HG03378 (cell line): ENCODE measurements at regions not wholly inside any gene's neighbourhood (a gene's known extent, or its start where the extent isn't known, plus 50 kb on each side); places are given as distances from the start of the nearest gene placed in this dataset.
A peak's percentile ranks its signal among the peaks of the same experiment; 100 is the strongest.

ENCODE experiments used
- ATAC-seq: cut with Tn5 transposase; IDR thresholded peaks from one replicate; pipeline ENCODE4 v1.9.1; 2021; ENCODE audit warnings: mild to moderate bottlenecking, moderate library complexity; ENCODE audit not compliant: unreplicated experiment

DNA sequence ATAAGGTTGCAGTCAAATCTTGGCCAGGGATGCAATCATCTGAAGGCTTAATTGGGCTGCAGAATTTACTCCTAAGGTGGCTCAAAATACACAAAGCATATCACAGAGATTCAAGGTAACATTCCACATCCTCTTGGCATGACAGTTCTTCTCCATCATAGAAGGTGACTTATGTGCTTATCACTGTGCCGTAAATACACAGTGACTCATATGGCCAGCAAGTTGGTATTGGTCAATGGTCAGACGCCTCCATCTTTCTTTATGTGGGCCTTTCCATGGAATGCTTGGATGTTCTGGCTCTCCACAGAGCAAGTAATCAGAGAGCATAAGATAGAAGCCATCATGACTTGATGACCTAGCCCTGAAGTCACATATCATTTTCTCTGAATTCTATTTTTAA, 168.8 kb upstream of the ST8SIA2 start:
- ATAC-seq, result no peak

DNA sequence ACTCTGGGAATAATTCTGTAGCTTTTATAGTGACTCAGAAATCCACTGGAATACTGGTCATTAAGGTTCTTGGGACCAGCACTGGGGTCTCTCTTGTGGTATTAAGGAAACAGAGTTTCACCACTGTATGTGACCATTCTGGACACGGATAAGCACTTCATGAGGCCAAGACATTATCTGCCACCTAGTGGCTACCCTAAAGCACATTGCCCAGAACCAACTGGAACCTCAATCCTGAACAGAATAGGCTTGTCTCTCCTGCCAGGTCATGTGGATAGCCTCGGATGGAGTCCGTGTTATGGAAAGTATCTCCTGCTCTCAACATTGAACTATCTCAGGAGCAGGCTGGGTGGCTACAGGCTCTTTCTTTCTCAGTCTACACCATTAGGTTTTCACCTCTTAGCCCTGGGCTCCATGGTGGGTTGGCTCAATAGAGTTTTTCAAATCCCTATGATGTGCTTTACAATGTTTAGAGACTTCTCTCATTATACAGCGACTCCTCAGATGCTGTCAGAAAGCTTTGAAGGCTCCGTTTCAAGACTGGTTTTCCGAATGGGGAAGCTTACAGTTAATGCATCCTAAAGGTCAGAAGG, 167.6 kb upstream of the ST8SIA2 start:
- peak; percentile 51 for ATAC-seq

DNA sequence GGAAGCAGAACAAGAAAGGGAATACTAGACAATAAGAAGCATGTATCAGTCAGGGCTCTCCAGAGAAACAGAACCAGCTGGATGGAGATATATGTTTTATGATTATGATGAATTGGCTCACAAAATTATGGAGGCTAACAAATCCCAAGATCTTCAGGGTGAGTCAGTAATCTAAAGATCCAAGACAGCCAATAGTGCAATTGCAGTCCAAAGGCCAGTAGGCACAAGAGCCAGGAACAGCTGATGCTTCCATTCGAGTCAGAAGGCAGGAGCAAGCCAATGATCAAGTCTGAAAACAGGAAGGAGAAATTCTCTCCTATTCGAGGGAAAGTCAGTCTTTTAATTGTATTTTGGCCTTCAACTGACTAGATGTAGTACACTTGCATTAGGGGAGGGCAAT, 164.9 kb upstream of the ST8SIA2 start:
- ATAC-seq, result no peak

DNA sequence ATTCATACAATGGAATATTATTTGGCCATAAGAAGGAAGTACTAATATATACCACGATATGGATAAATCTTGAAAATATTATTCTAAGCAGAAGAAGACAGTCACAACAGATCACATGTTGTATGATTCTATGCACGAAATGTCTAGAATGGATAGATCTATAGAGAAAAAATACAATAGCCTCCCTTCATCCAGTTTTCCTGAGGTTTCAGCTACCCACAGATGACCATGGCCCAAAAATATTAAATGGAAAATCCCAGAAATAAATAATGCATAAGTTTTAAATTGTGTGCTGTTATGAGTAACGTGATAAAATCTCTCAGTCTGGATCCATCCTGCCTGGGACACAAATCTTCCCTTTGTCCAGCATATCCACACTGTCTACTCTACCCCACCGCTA, 162.2 kb upstream of the ST8SIA2 start:
- ATAC-seq, result no peak

DNA sequence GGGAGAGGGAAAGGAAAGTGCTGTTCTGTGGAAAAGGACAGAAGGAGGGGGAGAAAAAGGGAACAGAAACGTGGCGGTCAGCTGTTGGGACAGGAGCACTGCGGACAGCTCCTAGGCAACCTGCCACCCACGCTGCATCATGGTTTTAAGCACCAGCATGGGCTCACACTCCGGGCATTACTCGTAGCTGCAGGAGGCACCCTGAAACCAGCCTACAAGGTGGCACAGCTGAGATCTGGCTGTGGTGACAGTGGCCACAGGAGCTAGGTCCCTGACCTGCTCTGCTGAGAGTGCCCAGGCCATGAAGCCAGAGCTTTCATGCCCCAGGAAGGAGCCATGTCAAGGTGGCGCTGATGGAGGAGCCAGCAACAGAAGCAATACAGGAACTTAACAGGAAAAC, 161.4 kb upstream of the ST8SIA2 start:
- ATAC-seq, result no peak

DNA sequence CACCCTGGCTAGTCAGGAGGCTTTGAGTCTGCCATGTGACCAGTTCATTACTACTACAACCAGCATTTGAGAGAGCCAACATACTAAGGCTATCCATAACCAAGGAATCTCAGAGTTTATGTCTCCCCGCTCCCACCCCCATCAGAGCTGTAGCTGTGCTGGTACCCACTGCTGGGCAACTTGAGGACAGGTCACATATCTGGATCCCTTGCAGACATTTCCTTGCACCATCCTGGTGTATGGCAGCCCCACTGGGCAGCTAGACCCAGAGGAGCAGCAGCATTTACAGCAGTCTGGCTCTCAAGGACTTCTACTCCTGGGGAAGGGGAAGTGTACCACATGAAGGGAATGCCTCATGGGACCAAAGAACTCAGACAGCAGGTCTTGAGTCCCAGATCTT, 160.8 kb upstream of the ST8SIA2 start:
- no peak for ATAC-seq

DNA sequence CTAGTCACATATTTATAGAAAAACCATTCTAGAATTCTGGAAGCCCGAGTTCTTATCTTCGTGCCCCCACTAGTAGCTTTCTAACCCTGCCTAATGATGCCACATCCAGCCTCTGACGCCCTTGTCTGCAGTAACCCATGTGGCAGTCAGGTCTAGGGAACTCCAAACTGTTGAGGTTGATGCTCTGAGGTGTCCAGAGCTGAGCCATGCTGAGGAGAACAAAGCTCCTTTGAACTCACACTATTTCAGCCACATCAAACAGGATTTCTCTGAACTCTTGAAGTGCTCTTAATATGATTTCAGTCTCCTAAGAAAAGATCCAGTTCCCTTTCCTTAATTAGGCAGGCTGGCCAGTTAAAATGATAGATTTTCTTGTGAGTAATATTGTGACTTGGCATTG, 150.5 kb upstream of the ST8SIA2 start:
- no peak for ATAC-seq

DNA sequence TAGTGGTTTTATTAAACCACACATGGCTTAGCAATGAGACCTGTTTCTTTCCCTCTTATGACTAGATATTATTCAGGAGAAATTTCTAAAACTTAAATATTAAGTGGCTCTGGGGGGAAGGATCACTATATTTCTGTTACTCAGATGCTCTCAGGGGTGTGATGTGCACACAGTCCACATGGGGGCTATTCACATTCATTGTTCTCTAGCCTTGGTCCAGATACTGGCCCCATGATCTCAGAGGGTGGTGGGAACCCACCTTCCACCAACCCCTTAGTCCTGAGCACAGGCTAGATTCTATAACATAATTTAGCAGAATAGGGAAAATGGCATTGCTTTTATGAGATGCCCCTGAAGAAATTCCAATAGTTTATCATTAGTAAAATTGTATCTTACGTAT, 149.0 kb upstream of the ST8SIA2 start:
- ATAC-seq, result no peak

DNA sequence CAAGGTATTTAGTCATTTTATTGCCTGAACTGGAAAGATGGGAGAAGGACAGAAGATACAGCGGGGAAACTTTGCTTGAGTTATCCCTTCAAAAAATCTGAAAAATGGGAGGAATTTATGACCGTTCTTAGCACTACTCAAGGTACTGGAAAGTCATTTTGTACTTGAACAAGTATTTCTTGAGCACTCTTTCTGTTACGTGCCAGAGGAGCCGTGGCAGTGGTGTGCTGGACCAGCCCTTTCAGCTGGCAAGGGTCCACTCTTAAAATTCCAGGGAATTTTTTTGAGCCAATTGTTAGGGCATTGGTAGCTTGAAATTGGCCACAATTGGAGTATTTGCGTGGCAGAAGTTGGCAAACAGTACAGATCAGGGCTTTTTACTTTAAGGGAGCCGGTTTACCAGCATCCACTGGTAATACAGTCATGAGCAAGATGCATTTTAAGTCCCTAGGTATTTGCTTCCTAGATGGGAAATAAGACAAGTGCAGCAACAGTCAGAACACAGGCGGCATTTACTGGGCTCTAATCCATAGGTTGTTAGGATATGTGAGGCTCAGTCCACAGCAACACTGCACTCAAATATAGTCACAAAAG, 145.9 kb upstream of the ST8SIA2 start:
- no peak for ATAC-seq

DNA sequence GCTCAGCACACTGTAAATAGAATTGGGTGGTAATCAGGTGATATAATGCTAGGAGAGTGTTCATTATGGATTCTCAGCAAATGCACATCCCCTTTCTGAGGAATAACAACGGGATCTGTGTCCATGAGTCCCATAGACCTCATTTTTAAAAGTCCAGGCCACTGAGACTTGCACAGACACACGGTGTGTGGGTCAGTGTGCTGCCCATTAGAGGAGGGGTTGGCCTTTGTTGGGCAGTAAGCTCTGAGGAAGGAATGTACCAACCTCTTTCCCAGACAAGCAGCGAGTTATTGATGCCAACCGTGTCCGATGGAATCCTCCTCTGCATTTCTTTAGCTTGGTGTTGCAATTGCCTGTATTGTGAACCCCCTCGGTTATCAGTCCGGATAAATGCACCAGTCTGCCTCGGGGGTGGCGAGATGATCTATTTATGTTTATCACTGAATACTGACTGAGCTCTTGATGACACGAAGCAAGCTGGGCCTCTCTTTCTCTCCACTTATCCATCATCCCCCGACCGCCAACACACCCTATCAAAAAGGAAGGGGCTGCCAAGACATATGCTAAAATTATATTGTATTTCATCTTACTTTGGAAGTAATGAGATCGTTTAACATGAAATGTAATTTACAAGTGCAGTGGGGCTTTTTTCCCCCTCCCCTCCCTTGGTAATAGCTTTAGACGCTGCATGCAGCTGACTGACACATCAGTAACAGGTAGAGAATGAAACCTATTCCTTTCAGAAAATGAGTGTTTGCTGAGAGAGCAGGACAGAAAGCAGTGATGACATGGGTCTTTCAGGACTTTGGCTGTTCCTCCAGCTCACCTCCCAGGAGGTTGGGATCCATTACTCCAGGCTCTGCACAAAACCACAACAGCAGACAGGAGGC, 126.6 kb upstream of the ST8SIA2 start:
- ATAC-seq, result no peak

DNA sequence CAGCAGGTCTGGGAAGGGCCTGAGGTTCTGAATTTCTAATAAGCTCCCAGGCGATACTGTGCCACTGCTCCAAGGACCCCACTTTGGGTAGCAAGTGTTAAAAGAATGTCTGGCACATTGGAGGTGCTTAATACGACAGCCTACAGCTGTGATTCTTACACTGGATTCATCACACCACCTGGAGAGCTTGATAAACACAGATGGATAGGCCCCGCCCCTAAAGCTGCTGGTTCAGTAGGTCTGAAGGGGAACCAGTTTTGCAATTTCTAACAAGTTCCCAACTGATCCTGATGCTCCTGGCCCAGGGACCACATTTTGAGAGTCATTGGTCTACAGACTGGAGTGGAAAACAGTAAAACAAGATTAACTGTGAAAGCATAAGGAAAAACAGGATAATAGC, 124.8 kb upstream of the ST8SIA2 start:
- no peak for ATAC-seq

DNA sequence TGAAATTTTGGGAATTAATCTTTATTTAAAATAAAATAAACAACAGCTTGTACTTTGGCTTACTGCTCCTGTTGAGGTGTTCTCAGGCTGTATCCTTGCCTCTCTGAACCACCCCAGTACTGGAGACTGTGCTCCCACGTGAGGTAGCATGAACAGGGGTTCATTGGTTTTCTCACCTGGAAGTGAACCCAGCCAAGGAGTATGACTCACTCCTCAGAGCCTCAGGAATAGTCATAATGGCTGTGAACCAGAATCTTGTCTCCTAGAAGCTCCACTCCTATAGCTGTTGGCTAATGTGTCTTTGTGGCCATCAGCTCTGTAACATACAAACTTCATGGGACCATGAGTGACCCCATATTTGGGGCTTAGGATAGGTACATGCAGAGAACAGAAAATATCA, 122.5 kb upstream of the ST8SIA2 start:
- ATAC-seq, result no peak

DNA sequence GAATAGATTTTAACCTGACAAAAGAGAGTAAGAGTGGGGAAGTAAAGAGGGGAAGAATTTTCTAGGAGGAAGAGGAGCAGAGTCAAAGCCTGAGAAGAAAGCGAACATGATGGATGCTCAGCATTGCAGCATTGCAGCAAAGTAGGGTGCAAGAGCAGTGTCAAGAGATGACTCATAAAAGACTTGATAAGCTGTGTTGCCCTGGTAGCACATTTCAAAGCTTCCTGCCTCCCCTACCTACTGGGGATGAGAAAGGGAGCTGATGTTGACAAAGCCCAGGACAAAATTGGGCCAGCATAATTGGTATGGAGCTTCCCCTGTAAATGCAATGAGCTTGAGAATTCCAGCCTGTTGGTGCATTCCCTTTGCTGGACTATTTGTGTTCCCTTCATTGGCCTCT, 121.6 kb upstream of the ST8SIA2 start:
- ATAC-seq, result no peak

DNA sequence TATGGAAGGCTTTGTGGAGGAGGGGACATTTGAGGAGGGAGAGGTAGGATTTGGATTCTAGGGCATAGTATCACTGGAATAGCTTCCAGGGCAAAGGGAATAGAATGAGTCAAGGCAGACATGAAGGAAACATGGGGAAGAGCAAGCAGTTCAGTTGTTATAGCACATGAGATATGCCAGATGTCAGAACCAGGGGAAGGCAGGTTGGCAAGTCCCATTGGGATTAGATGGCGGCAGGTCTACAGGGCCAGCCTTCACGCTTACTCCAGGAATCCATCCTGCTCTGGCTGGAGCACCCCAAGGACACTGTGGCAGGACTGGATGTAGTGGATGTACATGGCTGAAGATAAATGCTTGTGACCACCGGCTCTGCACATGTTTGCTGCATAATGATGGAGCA, 120.4 kb upstream of the ST8SIA2 start:
- ATAC-seq, result no peak

DNA sequence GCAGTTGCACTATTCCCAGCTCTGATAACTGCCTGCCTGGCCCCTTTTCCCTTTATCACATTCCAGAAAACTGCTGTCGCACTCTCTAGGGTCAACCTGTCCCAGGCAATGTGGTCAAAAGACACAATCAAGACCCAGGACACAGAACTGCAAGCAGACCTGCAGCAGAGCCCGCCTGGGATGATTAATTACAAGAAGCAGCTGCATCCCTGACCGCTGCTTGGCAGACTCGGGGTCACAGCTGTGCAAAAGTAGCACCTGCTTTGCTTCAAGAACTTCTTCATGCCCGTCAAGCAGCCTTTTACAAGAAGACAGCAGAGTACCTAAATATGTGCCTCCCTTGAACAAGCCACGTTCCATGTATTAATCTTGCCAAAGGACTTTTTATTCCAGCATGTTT, 120.0 kb upstream of the ST8SIA2 start:
- ATAC-seq, result no peak

DNA sequence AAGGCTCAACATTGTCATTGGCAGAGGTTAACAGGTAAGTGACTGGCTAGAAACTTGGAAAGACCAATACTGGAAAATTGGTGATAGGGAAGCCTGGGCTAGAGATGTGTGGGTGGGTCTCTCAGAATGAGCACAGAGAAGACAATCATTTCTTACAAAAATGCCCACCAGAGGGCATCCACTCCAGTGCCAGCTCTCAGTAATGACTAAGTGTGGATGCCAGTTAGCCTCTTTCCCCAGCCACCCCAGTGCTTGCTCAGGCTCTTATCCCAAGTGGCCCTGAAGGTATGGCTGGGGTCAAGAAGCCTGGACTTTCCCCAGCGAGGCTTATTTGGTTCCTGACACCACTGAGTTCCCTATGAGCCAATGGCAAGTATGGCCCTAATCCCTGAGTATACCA, 115.9 kb upstream of the ST8SIA2 start:
- ATAC-seq, result no peak

DNA sequence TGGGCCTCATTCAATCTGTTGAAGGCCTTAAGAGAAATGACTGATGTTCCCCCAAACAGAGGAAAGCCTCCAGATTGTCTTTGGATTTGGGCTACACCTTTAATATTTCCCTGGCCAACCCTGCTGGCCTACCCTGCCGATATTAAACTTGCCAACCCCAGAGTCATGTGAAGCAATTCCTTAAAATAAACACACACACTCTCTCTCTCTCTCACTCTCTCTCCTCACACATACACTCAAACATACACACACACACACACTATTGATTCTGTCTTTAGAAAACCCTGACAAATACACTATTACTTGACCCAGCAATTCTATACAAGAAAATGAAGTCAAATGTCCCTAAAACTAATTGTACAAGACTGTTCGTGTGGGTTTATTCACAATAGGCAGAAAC, 109.9 kb upstream of the ST8SIA2 start:
- no peak for ATAC-seq

DNA sequence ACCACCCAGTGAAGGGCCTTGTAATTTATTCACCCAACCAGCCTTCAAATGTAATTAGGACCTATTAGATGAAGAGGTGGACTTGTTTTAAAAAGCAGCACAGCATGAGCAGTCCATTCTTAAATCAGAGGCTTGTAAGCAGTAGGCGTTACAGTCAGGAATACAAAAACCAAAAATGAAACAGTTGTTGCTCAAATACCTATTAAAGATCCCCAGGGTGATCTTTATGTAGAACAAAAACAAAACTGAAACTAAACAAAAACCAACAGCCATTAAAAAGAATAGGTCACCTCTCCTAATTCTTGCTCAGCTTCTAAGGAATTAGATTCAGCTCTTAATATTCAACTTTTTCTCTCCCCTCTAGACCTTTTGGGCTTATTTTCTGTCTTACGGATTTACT, 104.9 kb upstream of the ST8SIA2 start:
- peak; percentile 94 for ATAC-seq

DNA sequence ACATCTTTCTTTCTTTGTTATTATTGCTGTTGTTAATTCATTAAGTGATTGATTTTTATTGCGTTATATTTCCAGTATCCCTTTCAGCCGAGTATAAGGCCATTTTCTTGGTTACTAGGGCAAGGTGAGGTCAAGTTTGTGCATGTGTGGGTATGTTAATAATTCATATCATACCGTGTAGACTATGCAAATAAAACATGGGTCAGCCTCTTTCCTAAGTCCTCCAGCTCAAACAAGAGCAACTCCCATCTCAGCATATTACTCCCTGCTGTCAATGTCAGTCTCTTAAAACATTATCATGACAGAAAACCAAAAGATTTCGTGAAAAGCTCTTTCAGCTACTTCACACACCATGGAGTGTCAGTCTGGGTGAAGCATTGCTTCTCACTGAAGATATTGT, 103.9 kb upstream of the ST8SIA2 start:
- no peak for ATAC-seq

DNA sequence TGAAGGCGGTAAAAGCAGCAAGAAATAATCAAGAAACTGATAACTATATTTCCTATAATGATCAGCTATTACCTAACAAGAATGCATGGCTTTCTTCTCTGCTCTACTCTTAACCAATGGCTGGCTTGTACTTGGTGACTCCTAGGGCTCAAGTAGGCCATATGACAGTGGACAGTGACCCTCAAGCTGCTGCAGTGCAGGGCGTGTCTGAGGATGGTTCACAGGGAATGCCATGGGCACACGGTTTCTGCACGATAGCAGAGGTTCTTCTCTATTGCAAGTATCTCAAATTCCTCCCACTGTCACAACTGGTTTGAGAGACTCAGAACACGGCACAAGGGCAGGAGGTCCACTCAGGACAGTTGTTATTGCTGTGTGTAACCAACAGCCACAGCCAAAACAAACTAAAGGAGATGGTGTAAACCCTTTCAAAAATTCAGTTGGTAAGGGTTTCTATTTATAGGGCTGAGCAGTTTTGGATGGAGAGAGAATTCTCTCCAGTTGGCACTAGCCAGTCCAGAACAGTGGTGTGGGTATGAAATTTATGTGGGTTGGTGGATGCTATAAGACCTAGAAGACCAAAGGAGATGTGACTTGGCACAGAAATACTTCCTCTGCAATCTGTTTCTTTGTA, 103.2 kb upstream of the ST8SIA2 start:
- ATAC-seq, result no peak

DNA sequence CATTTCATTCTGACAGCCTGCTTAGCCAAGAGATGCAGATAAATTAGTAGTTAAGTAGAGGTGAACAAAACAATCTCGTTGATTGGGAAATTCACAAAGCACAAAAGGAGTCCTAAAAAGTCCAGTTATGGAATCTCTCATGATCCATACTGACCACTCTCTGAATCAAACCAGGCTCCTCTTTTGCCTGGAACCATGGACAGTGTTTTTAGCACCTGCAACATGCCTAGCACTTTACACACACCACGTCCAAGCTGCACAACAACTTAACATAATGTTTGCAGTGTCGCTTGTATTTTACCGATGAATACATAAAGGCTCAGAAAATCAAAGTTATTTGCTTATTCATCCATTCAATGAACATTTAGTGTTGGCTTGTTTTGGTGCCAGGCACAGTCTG, 101.8 kb upstream of the ST8SIA2 start:
- ATAC-seq, result no peak

DNA sequence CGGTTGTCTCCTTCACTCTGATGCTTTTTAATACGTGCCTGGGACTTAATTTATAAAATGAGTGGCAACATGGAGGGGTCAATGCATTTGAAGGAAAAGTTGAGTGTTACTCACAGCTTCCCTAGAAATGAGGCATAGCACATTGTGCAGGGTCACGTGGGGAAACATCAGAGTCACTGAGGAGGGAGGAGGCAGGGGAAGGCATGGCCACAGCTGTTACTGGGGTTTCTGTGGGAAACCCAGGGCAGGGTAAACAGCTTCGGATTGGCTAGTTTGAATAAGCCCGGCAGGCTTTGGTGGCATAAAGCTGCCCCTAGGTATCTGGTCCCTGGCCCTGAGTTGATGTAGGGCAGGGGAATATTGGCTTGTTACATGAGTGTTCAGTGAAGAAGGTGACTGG, 98.9 kb upstream of the ST8SIA2 start:
- no peak for ATAC-seq
